GM10266 (cell line): ENCODE measurements at regions not wholly inside any gene's neighbourhood (a gene's known extent, or its start where the extent isn't known, plus 50 kb on each side); places are given as distances from the start of the nearest gene placed in this dataset.
A peak's percentile ranks its signal among the peaks of the same experiment; 100 is the strongest.

Source experiments
- DNase-seq: peaks from one replicate; pipeline ENCODE4 v3.0.0; 2012; ENCODE audit errors: extremely low spot score
- CTCF ChIP-seq: IDR thresholded peaks from 2 replicates; pipeline ENCODE4 v1.5.1; 2012; ENCODE audit warnings: mild to moderate bottlenecking, low read depth; ENCODE audit not compliant: control insufficient read depth, insufficient read depth; ENCODE audit errors: missing control alignments

- no peak for DNase-seq
- TF ChIP-seq CTCF: no peak
Observed at GRCh38 chr9:73863924-73864323, 633.2 kb upstream of the RORB start.

GRCh38 chr9:73866451-73866850 is 630.7 kb upstream of the RORB start:
- no peak for TF ChIP-seq CTCF
- DNase-seq: no peak

- TF ChIP-seq CTCF: no peak
- peak; percentile 8 for DNase-seq
Observed at GRCh38 chr9:73869264-73869663, 627.9 kb upstream of the RORB start.

- no peak for DNase-seq
- no peak for TF ChIP-seq CTCF
Observed at GRCh38 chr9:73871636-73872035, 625.5 kb upstream of the RORB start.

- no peak for DNase-seq
- no peak for TF ChIP-seq CTCF
Observed at GRCh38 chr9:73872701-73873100, 624.4 kb upstream of the RORB start.

GRCh38 chr9:73880101-73880500 is 617.0 kb upstream of the RORB start:
- DNase-seq: no peak
- no peak for TF ChIP-seq CTCF

GRCh38 chr9:73889023-73889422 is 608.1 kb upstream of the RORB start:
- DNase-seq: no peak

More at GRCh38 chr9:73889023-73889422, 608.1 kb upstream of the RORB start:
- no peak for TF ChIP-seq CTCF
